ENCODE measurements at regions not wholly inside any gene's neighbourhood (a gene's known extent, or its start where the extent isn't known, plus 50 kb on each side); places are given as distances from the start of the nearest gene placed in this dataset.

DNA sequence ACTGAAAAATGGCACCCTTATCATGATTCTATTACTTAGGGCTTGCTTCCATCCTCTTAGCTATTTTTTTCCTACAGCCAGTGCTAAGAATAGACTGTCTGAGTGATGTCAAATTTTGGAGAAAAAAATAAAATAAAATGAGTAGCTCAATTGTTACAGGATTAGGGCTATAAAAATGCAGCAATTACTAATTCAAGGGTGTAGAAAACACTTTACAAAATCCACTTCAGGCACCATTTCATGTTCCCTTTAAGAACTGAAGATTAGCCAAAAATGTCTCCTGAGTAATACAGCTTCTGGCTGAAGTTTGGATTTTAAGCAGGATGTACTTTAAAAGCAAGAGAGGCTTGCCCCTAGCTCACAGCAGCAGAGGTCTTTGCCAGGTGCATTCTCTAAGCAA lies 240.5 kb upstream of the IRX1 start:
- H3K9me3 Mint-ChIP-seq, result no peaks in the 10 kb centered on the region
- no peaks in the 10 kb centered on the region for H3K27me3 Mint-ChIP-seq (ENCODE audit: low read depth)
- H3K4me1 Mint-ChIP-seq, result peaks cover 6% of the 10 kb centered on the region
- no peaks in the 10 kb centered on the region for H3K36me3 Mint-ChIP-seq (ENCODE audit: low read depth)
- H3K4me3 Mint-ChIP-seq, result no peak overlapping the region
- TF ChIP-seq, protein P1, sequence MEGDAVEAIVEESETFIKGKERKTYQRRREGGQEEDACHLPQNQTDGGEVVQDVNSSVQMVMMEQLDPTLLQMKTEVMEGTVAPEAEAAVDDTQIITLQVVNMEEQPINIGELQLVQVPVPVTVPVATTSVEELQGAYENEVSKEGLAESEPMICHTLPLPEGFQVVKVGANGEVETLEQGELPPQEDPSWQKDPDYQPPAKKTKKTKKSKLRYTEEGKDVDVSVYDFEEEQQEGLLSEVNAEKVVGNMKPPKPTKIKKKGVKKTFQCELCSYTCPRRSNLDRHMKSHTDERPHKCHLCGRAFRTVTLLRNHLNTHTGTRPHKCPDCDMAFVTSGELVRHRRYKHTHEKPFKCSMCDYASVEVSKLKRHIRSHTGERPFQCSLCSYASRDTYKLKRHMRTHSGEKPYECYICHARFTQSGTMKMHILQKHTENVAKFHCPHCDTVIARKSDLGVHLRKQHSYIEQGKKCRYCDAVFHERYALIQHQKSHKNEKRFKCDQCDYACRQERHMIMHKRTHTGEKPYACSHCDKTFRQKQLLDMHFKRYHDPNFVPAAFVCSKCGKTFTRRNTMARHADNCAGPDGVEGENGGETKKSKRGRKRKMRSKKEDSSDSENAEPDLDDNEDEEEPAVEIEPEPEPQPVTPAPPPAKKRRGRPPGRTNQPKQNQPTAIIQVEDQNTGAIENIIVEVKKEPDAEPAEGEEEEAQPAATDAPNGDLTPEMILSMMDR (conservative IDR thresholded peaks at IDR 0.05), result no peak
- H3K27ac Mint-ChIP-seq (ENCODE audit: unreplicated experiment), result no peak overlapping the region
- DNase-seq (ENCODE audit: low read depth, low spot score), result no peak

DNA sequence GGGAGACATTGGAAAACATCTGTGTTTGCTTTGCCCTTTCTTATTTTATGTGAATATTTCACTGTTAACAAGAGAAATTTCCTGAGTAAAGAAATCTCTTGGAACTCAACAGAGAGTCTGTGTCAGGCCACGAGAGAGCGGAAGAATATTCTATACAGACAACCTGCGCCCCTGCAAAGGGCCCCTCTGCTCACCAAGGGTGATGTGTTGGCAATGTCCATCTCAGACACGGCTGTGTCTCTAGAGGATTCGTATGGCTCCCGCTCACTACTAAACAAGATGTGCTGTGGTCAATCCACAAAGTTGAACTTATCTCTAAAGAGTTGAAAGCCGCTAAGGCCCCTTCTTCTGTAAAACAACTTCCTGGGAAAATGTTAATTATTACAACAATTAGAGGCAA lies 241.0 kb upstream of the IRX1 start:
- TF ChIP-seq, protein P1 (conservative IDR thresholded peaks at IDR 0.05), result no peak
- Mint-ChIP-seq H3K4me3 (no peak overlapping the region), H3K36me3 (ENCODE audit: low read depth) (no peaks in the 10 kb centered on the region), H3K27me3 (ENCODE audit: low read depth) (no peaks in the 10 kb centered on the region), H3K9me3 (peaks cover 2% of the 10 kb centered on the region), H3K27ac (ENCODE audit: unreplicated experiment) (no peak overlapping the region), H3K4me1 (peaks cover 6% of the 10 kb centered on the region)
- DNase-seq (ENCODE audit: low read depth, low spot score), result no peak

DNA sequence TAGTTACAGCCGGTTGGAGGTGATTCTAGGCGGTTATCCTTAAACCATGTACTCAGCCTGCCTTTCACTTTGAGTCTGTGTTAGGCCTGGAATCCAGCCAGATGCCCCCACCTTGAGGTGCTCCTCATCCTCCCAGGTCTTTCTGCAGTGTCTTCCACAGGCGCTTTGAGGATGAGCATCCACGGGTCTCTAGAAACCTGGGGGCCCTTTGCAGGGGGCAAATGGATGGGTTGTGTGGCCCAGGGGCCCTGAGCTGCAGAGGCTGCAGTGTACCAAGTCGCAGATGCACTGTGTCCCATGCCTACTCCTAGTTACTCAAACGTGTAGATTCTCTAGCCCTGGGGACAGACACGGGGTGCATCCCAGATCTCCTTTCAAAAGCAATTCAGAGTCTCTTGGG lies 242.1 kb upstream of the IRX1 start:
- Mint-ChIP-seq H3K27ac (ENCODE audit: unreplicated experiment) (no peak overlapping the region), H3K36me3 (ENCODE audit: low read depth) (no peaks in the 10 kb centered on the region), H3K4me3 (no peak overlapping the region), H3K27me3 (ENCODE audit: low read depth) (no peaks in the 10 kb centered on the region), H3K9me3 (peaks cover 2% of the 10 kb centered on the region), H3K4me1 (peaks cover 6% of the 10 kb centered on the region)
- no peak for DNase-seq (ENCODE audit: low read depth, low spot score)
- TF ChIP-seq, protein P1 (conservative IDR thresholded peaks at IDR 0.05), result no peak

DNA sequence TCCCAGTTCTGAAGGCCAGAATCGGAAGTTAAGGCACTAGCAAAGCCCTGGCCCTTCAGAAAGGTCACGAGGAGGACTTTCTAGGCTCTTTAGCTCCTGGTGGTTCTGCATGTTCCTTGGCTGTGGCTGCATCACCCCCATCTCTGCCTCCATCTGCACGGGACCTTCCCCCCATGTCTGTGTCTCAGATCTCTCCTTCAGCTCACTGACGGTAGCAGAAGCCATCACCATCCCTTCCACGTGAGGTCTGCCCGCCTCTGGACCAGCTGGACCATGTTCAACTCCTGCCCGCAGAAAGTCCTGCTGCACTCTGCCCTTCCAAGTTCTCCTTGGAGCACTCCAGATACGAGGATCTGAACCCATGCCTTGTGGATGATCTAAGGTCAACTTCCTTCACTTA lies 242.9 kb upstream of the IRX1 start:
- H3K27me3 Mint-ChIP-seq (ENCODE audit: low read depth), result no peaks in the 10 kb centered on the region
- H3K4me1 Mint-ChIP-seq, result peaks cover 6% of the 10 kb centered on the region
- H3K36me3 Mint-ChIP-seq (ENCODE audit: low read depth), result no peaks in the 10 kb centered on the region
- no peak overlapping the region for H3K27ac Mint-ChIP-seq (ENCODE audit: unreplicated experiment)
- no peak overlapping the region for H3K4me3 Mint-ChIP-seq
- TF ChIP-seq, protein P1 (conservative IDR thresholded peaks at IDR 0.05), result no peak
- H3K9me3 Mint-ChIP-seq, result peaks cover 2% of the 10 kb centered on the region
- DNase-seq (ENCODE audit: low read depth, low spot score), result no peak

DNA sequence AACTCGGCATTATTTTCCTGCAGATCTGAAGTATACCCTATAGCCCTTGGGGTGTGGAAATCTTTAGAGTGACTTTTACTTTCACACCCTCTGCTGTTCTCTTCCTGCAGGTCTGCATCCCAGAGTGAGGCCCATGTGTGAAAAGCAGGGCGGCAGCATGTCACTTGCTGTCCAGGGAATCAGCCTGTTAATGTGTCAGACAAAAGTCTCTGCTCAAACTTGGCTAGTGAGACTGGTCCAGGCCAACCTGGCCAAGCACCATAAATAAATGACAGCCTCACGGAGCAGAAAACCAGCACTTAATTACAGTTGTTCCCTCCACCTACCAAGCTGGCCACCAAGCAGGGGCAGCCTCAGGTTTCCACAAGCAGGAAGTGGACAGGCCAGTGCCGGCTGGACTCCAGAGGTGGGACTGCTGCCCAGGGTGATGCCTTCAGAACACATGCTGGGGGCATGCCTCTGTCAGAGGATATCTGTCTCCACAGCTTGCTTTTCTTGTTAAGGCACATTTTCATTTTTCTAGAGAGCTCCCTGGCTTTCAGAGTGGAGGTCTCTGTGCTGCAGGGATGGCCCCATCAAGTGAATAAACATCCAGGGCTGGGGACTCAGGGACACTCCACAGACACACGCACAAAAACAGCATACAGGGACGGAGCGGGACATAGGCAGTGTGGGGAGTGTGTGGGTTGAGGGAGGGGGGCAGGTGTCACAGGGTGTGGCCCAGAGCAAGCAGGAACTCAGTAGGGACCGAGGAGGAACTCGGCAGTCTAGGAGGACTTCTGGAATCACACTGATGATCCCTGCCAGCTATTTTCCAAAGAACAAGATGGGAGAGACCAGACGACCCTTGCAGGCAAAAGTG lies 243.8 kb upstream of the IRX1 start:
- Mint-ChIP-seq H3K4me3 (no peak overlapping the region), H3K27me3 (ENCODE audit: low read depth) (no peaks in the 10 kb centered on the region), H3K9me3 (peaks cover 2% of the 10 kb centered on the region), H3K27ac (ENCODE audit: unreplicated experiment) (no peak overlapping the region), H3K4me1 (peaks cover 6% of the 10 kb centered on the region), H3K36me3 (ENCODE audit: low read depth) (no peaks in the 10 kb centered on the region)
- no peak for DNase-seq (ENCODE audit: low read depth, low spot score)
- TF ChIP-seq, protein P1 (conservative IDR thresholded peaks at IDR 0.05), result no peak
